HG03342 (cell line): ENCODE measurements at regions not wholly inside any gene's neighbourhood (a gene's known extent, or its start where the extent isn't known, plus 50 kb on each side); places are given as distances from the start of the nearest gene placed in this dataset.

Experiments
- ATAC-seq: cut with Tn5 transposase; IDR thresholded peaks from one replicate; pipeline ENCODE4 v1.9.1; 2021; ENCODE audit warnings: mild to moderate bottlenecking, moderate library complexity; ENCODE audit not compliant: unreplicated experiment

- ATAC-seq: no peak
Measured at GRCh38 chr14:71525663-71526221, 406.5 kb upstream of the RGS6 start.

GRCh38 chr14:71526388-71526787, 405.8 kb upstream of the RGS6 start:
- no peak for ATAC-seq

GRCh38 chr14:71527838-71528237, 404.4 kb upstream of the RGS6 start:
- no peak for ATAC-seq

GRCh38 chr14:71529848-71530247, 402.4 kb upstream of the RGS6 start:
- ATAC-seq: no peak

GRCh38 chr14:71532344-71532743, 399.9 kb upstream of the RGS6 start:
- no peak for ATAC-seq

GRCh38 chr14:71532790-71533189, 399.4 kb upstream of the RGS6 start:
- no peak for ATAC-seq

- ATAC-seq: no peak
Measured at GRCh38 chr14:71533390-71533789, 398.8 kb upstream of the RGS6 start.

- no peak for ATAC-seq
Measured at GRCh38 chr14:71533800-71534199, 398.4 kb upstream of the RGS6 start.

- no peak for ATAC-seq
Measured at GRCh38 chr14:71534506-71534905, 397.7 kb upstream of the RGS6 start.

- ATAC-seq: no peak
Measured at GRCh38 chr14:71536015-71536740, 396.1 kb upstream of the RGS6 start.

- no peak for ATAC-seq
Measured at GRCh38 chr14:71536927-71537772, 395.1 kb upstream of the RGS6 start.

- ATAC-seq: no peak
Measured at GRCh38 chr14:71538288-71538687, 393.9 kb upstream of the RGS6 start.

GRCh38 chr14:71538938-71539649, 393.1 kb upstream of the RGS6 start:
- no peak for ATAC-seq

- no peak for ATAC-seq
Measured at GRCh38 chr14:71539650-71540285, 392.5 kb upstream of the RGS6 start.

- ATAC-seq: no peak
Measured at GRCh38 chr14:71541271-71541670, 391.0 kb upstream of the RGS6 start.

- ATAC-seq: no peak
Measured at GRCh38 chr14:71541973-71542690, 390.1 kb upstream of the RGS6 start.

GRCh38 chr14:71549421-71550050, 382.7 kb upstream of the RGS6 start:
- no peak for ATAC-seq

- no peak for ATAC-seq
Measured at GRCh38 chr14:71550367-71550766, 381.9 kb upstream of the RGS6 start.

- no peak for ATAC-seq
Measured at GRCh38 chr14:71551291-71551950, 380.8 kb upstream of the RGS6 start.
